Testis (tissue), 2 donors: ENCODE measurements at regions not wholly inside any gene's neighbourhood (a gene's known extent, or its start where the extent isn't known, plus 50 kb on each side); places are given as distances from the start of the nearest gene placed in this dataset.

ENCODE experiments used
- POLR2A ChIP-seq: fragments of 450-650 bp; IDR thresholded peaks from one replicate; pipeline ENCODE4 v1.6.1; 2017; ENCODE audit warnings: antibody characterized with exemption, mild to moderate bottlenecking, moderate library complexity
- TF ChIP-seq, protein P1 (sequence below), 3 experiments: fragments of 450-650 bp in 2 of 3; fragments of 200-600 bp in 1 of 3; sonication (generic) in 1 of 3; IDR thresholded peaks; one replicate each; pipeline ENCODE4 v1.5.1; 2016 to 2019; ENCODE audit warnings: antibody characterized with exemption in 3 of 3, mild to moderate bottlenecking in 2 of 3, moderate library complexity in 1 of 3

DNA sequence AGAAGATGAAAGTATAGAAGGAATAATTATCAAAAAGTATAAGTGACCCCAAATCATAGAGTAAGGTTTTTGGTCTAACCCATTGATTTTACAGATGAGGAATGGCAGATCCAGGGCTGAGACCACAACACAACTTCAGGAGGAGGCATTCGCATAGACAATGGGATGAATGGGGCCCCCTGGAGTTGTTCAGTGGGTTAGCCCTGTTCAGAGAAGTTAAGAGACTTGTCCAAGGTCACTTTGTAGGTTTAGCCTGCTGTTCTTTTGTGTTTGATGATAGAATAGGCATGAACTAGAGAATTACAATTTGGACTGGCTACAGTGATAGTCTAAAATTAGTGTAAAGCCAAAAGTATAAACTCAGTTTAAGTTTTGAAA is 233.9 kb downstream of the KCNRG start:
- TF ChIP-seq POLR2A, result no peak
- TF ChIP-seq, protein P1, sequence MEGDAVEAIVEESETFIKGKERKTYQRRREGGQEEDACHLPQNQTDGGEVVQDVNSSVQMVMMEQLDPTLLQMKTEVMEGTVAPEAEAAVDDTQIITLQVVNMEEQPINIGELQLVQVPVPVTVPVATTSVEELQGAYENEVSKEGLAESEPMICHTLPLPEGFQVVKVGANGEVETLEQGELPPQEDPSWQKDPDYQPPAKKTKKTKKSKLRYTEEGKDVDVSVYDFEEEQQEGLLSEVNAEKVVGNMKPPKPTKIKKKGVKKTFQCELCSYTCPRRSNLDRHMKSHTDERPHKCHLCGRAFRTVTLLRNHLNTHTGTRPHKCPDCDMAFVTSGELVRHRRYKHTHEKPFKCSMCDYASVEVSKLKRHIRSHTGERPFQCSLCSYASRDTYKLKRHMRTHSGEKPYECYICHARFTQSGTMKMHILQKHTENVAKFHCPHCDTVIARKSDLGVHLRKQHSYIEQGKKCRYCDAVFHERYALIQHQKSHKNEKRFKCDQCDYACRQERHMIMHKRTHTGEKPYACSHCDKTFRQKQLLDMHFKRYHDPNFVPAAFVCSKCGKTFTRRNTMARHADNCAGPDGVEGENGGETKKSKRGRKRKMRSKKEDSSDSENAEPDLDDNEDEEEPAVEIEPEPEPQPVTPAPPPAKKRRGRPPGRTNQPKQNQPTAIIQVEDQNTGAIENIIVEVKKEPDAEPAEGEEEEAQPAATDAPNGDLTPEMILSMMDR (IDR thresholded peaks at IDR 0.05), result no peak
